CD4-positive, alpha-beta T cell (primary cell): ENCODE measurements at regions not wholly inside any gene's neighbourhood (a gene's known extent, or its start where the extent isn't known, plus 50 kb on each side); places are given as distances from the start of the nearest gene placed in this dataset.
"Not testable (repeated sequence)": the region's sequence is repeated elsewhere in the genome, so short reads cannot be mapped to it uniquely, and the experiment has no call there.

ENCODE experiments used
- ATAC-seq: fragments of 200-7000 bp; cut with Tn5 transposase; one replicate; pipeline ENCODE4 v1.10.0; 2022; ENCODE audit warnings: mild to moderate bottlenecking; ENCODE audit not compliant: poor library complexity
- CTCF ChIA-PET: fragments of 350-600 bp; sonication (Branson Sonifier 250); formaldehyde crosslinking; loops from one replicate; lab custom pipeline; 2021; ENCODE audit warnings: antibody characterized with exemption, inconsistent platforms; lab: Charles Lee
- POLR2A ChIA-PET: fragments of 350-600 bp; sonication (Branson Sonifier 250); formaldehyde crosslinking; loops from one replicate; lab custom pipeline; 2021; ENCODE audit warnings: antibody characterized with exemption, inconsistent platforms; lab: Charles Lee
- DNase-seq, 14 experiments: peaks; one replicate each; pipeline ENCODE4 v3.0.0-alpha.2; 2013 to 2020; ENCODE audit warnings: mixed read lengths in 2 of 14
- H3K27ac ChIP-seq, 2 donors: one replicate each; pipeline versions ENCODE4 v1.5.1 to v1.7.0; 2013; ENCODE audit warnings: low read length in 2 of 2, low read depth in 1 of 2, mild to moderate bottlenecking in 1 of 2
- H3K27me3 ChIP-seq, 2 experiments: 1 replicate in 1 of 2; 2 replicates in 1 of 2; pipeline versions ENCODE4 v1.6.1 to v1.7.0; 2013; ENCODE audit warnings: low read length in 2 of 2, control low read depth in 1 of 2, mild to moderate bottlenecking in 1 of 2, moderate library complexity in 1 of 2; ENCODE audit not compliant: insufficient read depth in 2 of 2, control insufficient read depth in 1 of 2
- H3K36me3 ChIP-seq: one replicate; pipeline ENCODE4 v1.6.1; 2013; ENCODE audit warnings: low read length, control low read depth; ENCODE audit not compliant: insufficient read depth
- H3K4me1 ChIP-seq: one replicate; pipeline ENCODE4 v1.6.1; 2013; ENCODE audit warnings: low read length, control low read depth; ENCODE audit not compliant: insufficient read depth
- H3K4me3 ChIP-seq: one replicate; pipeline ENCODE4 v1.5.1; 2013; ENCODE audit warnings: mild to moderate bottlenecking, low read length, moderate library complexity
- H3K9me3 ChIP-seq, 2 experiments: 1 replicate in 1 of 2; 2 replicates in 1 of 2; pipeline versions ENCODE4 v1.6.1 to v1.7.0; 2013; ENCODE audit warnings: low read length in 2 of 2, mild to moderate bottlenecking in 2 of 2, control low read depth in 1 of 2, moderate library complexity in 1 of 2; ENCODE audit not compliant: control insufficient read depth in 1 of 2, insufficient read depth in 1 of 2
- H3K27ac Mint-ChIP-seq: one replicate; pipeline ENCODE4 v1.8.0; 2020; ENCODE audit warnings: mixed read lengths
- H3K27me3 Mint-ChIP-seq: one replicate; pipeline ENCODE4 v1.8.0; 2021; ENCODE audit warnings: mixed read lengths
- H3K36me3 Mint-ChIP-seq: one replicate; pipeline ENCODE4 v1.8.0; 2021; ENCODE audit warnings: low read depth, mixed read lengths
- H3K4me1 Mint-ChIP-seq: one replicate; pipeline ENCODE4 v1.8.0; 2021; ENCODE audit warnings: low read depth, mixed read lengths
- H3K4me3 Mint-ChIP-seq: one replicate; pipeline ENCODE4 v1.8.0; 2020; ENCODE audit warnings: mild to moderate bottlenecking, mixed read lengths
- H3K9me3 Mint-ChIP-seq: one replicate; pipeline ENCODE4 v1.8.0; 2020; ENCODE audit warnings: mixed read lengths
- intact Hi-C, 2 experiments: fragments of 100-400 bp; cut with DNase I in 1 of 2; cut with micrococcal nuclease in 1 of 2; formaldehyde crosslinking; loops; one replicate each; pipeline versions ENCODE4 v1.15.1 to v1.9.0; 2023 to 2025; cut with DNase I, micrococcal nuclease
- TF ChIP-seq, protein P1 (sequence below): fragments of 200-600 bp; IDR thresholded peaks from one replicate; pipeline ENCODE4 v1.8.0; 2022; ENCODE audit warnings: antibody characterized with exemption, mild to moderate bottlenecking

DNA sequence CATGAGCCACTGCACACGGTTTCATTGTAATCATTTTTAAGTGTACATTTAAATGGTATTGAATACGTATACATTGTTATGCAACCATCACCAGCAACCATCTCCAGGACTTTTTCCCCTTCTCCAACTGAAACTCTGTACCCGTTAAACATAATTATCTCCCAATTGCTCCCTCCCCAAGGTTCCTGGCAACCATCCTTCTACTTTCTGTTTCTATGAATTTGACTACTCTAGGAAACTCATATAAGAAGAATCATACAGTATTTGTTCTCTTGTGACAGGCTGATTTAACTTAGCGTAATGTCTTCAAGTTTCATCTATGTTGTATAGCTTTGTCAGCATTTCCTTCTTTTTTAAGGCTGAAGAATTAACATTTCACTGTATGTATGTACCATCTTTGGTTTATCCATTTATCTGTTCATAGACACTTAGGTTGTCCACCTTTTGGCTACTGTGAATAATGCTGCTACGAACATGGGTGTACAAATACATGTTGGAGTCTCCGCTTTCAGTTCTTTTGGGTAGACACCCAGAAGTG is 223.1 kb downstream of the EFCAB11 start:
- DNase-seq (no peak), ATAC-seq (no peak)
- H3K4me1 ChIP-seq = peaks cover 6% of the 10 kb centered on the region
- peaks cover 4 to 8% of the 10 kb centered on the region in 2 experiments for H3K9me3 ChIP-seq
- intact Hi-C loops = no loop called here
- no peak overlapping the region for H3K27ac ChIP-seq
- CTCF ChIA-PET = interaction anchor here (1.6 kb wide), 1 partner anchor 11 kb away, joined by 6 read pairs; no protein-coding TSS in a partner anchor
- peaks cover 26% of the 10 kb centered on the region for H3K4me1 Mint-ChIP-seq
- TF ChIP-seq, protein P1, sequence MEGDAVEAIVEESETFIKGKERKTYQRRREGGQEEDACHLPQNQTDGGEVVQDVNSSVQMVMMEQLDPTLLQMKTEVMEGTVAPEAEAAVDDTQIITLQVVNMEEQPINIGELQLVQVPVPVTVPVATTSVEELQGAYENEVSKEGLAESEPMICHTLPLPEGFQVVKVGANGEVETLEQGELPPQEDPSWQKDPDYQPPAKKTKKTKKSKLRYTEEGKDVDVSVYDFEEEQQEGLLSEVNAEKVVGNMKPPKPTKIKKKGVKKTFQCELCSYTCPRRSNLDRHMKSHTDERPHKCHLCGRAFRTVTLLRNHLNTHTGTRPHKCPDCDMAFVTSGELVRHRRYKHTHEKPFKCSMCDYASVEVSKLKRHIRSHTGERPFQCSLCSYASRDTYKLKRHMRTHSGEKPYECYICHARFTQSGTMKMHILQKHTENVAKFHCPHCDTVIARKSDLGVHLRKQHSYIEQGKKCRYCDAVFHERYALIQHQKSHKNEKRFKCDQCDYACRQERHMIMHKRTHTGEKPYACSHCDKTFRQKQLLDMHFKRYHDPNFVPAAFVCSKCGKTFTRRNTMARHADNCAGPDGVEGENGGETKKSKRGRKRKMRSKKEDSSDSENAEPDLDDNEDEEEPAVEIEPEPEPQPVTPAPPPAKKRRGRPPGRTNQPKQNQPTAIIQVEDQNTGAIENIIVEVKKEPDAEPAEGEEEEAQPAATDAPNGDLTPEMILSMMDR = no peak
- H3K9me3 Mint-ChIP-seq = no peaks in the 10 kb centered on the region
- no peak overlapping the region for H3K4me3 ChIP-seq
- POLR2A ChIA-PET = interaction anchor here (1.3 kb wide), 1 partner anchor 10 kb away, joined by 3 read pairs; no protein-coding TSS in a partner anchor
- no peaks in the 10 kb centered on the region for H3K27me3 Mint-ChIP-seq
- no peaks in the 10 kb centered on the region for H3K36me3 Mint-ChIP-seq
- no peaks in the 10 kb centered on the region for H3K27me3 ChIP-seq
- no peak overlapping the region for H3K4me3 Mint-ChIP-seq
- H3K36me3 ChIP-seq = no peaks in the 10 kb centered on the region
- H3K27ac Mint-ChIP-seq = no peak overlapping the region

DNA sequence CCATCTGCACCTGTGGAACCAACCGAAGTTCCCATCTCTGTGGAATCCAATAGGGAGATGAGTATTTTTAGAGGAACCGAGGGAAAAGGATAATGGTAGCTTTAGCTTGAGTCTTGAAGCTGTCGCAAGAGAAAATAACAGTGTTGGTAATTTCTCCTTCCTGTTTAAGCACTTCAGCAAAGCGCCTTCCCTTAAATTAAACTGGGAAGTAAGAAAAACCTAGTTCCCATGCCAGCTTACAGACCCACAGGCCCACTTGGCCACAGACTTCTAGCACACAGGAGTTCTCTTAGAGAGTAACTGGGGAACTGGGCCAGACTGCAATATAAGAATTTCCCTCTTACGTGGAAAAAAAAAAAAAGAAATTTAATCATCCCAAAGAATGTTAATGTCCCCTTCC is 223.8 kb downstream of the EFCAB11 start:
- H3K27me3 ChIP-seq = no peaks in the 10 kb centered on the region
- CTCF ChIA-PET = no interaction called here
- Mint-ChIP-seq H3K4me3 (no peak overlapping the region), H3K27ac (no peak overlapping the region), H3K36me3 (no peaks in the 10 kb centered on the region), H3K27me3 (no peaks in the 10 kb centered on the region), H3K4me1 (peaks cover 33% of the 10 kb centered on the region), H3K9me3 (no peaks in the 10 kb centered on the region)
- ATAC-seq (no peak), DNase-seq (peak in 3 of 14 experiments; percentile 9 to 32 (median 30))
- intact Hi-C loops = no loop called here
- no peak overlapping the region for H3K4me3 ChIP-seq
- H3K36me3 ChIP-seq = no peaks in the 10 kb centered on the region
- peaks cover 12% of the 10 kb centered on the region for H3K4me1 ChIP-seq
- peaks cover 4 to 8% of the 10 kb centered on the region in 2 experiments for H3K9me3 ChIP-seq
- POLR2A ChIA-PET = interaction anchor here (1.3 kb wide), 1 partner anchor 10 kb away, joined by 3 read pairs; no protein-coding TSS in a partner anchor
- TF ChIP-seq, protein P1 = no peak
- H3K27ac ChIP-seq = no peak overlapping the region

DNA sequence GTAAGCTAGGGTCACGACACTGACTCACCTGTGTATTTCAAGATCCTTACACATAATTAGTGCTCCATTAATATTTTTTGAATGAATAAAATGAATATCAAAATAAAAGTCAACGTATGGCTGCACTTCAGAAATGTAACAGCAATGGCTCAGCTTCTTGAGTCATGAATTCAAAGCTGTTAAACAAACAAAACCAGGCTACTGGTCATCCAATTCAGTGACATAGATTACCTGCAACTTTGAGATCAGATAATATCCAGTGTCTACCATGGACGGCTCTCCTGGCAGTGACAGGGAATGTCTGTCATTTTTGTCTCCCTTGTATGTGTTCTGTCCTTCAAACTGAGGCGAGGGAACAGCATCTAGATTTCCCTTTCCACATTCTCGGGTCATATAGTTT is 225.6 kb downstream of the EFCAB11 start:
- Histone ChIP-seq H3K4me3 (no peak overlapping the region), H3K9me3 (peaks cover 0 to 5% of the 10 kb centered on the region in 2 experiments), H3K36me3 (no peaks in the 10 kb centered on the region), H3K27me3 (no peaks in the 10 kb centered on the region), H3K27ac (no peak overlapping the region), H3K4me1 (peaks cover 25% of the 10 kb centered on the region)
- ATAC-seq = no peak
- TF ChIP-seq, protein P1 = no peak
- intact Hi-C loops = no loop called here
- H3K36me3 Mint-ChIP-seq = peaks cover 6% of the 10 kb centered on the region
- CTCF ChIA-PET = interaction anchor here (1.0 to 1.2 kb wide), 2 partner anchors 8 to 87 kb away, joined by 3 to 4 read pairs; no protein-coding TSS in a partner anchor
- peaks cover 51% of the 10 kb centered on the region for H3K4me1 Mint-ChIP-seq
- no peaks in the 10 kb centered on the region for H3K27me3 Mint-ChIP-seq
- H3K27ac Mint-ChIP-seq = no peak overlapping the region
- no peak for DNase-seq
- no peak overlapping the region for H3K4me3 Mint-ChIP-seq
- H3K9me3 Mint-ChIP-seq = no peaks in the 10 kb centered on the region
- POLR2A ChIA-PET = no interaction called here

DNA sequence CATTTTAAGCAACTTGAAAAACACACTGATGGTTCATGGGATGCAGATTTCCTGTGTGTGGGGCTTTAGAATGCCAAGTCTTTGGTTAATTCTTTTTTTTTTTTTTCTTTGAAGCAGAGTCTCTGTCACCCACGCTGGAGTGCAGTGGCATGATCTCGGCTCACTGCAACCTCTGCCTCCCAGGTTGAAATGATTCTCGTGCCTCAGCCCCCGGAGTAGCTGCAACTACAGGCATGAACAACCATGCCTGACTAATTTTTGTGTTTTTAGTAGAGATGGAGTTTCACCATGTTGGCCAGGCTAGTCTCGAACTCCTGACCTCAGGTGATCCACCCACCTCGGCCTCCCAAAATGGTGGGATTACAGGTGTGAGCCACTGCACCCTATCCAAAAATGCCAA is 228.3 kb downstream of the EFCAB11 start:
- H3K27me3 Mint-ChIP-seq, intact Hi-C loops, H3K4me3 ChIP-seq, H3K36me3 Mint-ChIP-seq, H3K36me3 ChIP-seq, ATAC-seq, CTCF ChIA-PET, H3K27me3 ChIP-seq, POLR2A ChIA-PET, H3K27ac ChIP-seq, H3K9me3 ChIP-seq, H3K9me3 Mint-ChIP-seq: not testable (repeated sequence)
- Mint-ChIP-seq H3K27ac (peak overlapping the region; percentile 95), H3K4me3 (peak overlapping the region; percentile 44), H3K4me1 (peaks cover 73% of the 10 kb centered on the region)
- peak in 1 of 14 experiments; percentile 36 for DNase-seq
- peaks cover 52% of the 10 kb centered on the region for H3K4me1 ChIP-seq
